Right lung (tissue), 2 donors: ENCODE measurements at regions not wholly inside any gene's neighbourhood (a gene's known extent, or its start where the extent isn't known, plus 50 kb on each side); places are given as distances from the start of the nearest gene placed in this dataset.
"Not testable (repeated sequence)": the region's sequence is repeated elsewhere in the genome, so short reads cannot be mapped to it uniquely, and the experiment has no call there.

Experiments
- DNase-seq, 2 donors: peaks; one replicate each; pipeline ENCODE4 v3.0.0-alpha.2; 2013

GRCh38 chr4:106524772-106525171 is 156.2 kb upstream of the GIMD1 start:
- DNase-seq = not testable (repeated sequence)

DNA sequence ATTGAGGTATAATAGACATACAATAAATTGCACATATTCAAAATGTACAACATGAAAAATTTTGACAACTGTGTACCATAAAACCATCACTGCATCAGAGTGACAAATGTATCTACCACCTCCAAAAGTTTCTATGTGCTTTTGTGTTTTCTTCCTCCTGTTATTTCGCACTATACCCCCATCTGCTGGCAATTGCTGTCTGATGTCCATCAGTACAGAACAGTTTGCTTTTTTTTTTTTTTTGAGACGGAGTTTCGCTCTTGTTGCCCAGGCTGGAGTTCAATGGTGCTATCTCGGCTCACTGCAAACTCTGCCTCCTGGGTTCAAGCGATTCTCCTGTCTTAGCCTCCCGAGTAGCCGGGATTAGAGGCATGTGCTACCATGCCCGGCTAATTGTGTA is 154.3 kb upstream of the GIMD1 start:
- no peak for DNase-seq

DNA sequence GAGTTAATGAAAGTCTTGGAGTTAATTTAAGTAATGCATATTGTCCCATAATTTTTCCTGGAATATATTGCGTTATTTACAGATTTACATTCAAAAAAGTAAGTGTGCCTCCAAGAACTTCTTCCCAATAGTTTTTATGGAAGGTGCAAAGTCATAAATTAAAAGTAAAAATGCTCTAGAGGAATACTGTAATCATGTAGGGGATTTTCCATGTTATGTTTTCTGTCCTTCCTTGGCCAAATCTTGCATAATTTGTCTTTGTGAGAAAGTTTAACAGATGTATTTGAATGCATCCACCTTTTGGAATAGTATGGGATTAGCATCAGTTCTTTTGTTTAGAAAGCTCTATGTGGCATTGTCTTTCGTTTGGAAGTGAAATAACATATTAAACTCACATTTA is 144.1 kb upstream of the GIMD1 start:
- no peak for DNase-seq

- no peak for DNase-seq
Observed at GRCh38 chr4:106507440-106507839, 138.9 kb upstream of the GIMD1 start.

GRCh38 chr4:106503116-106504050 is 134.8 kb upstream of the GIMD1 start:
- DNase-seq = no peak

GRCh38 chr4:106502106-106502699 is 133.6 kb upstream of the GIMD1 start:
- DNase-seq = peak; percentile 29 to 40

DNA sequence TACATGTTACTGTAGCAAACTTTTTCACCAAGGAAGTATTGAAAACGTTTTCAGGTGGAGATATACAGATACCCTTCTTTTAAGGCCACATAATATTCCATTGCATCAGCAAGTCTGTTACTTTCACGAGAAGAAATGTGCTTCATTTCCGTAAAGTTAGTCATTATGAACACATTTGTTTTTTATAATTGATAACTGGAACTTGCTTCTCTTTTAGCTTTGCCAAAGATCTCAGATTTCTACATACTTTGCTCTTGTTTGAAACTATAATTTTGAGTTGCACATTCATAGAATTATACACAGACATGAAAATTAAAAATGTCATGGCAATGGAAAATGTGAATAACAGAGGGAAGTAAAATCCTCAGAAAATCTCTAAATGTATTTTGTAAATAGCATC is 128.7 kb upstream of the GIMD1 start:
- no peak for DNase-seq

DNA sequence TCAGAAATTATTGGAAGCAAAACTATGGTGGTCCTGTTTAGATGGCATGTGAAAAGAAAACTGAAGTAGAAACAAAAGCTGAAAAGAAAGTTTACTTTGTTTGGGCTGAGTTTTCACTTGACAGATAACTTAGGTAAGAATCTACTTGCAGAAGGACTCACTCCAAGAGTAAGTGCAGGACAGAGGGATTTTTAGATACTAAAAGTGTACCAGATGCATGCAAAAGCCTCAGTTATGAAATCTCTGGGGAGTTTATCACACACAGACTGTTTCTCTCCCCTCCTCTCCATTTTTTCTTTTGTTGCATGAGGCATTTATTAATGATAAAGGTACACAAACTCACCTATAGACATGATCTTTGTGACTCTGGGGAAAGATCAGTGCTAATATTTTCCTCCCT is 127.5 kb upstream of the GIMD1 start:
- DNase-seq = no peak

DNA sequence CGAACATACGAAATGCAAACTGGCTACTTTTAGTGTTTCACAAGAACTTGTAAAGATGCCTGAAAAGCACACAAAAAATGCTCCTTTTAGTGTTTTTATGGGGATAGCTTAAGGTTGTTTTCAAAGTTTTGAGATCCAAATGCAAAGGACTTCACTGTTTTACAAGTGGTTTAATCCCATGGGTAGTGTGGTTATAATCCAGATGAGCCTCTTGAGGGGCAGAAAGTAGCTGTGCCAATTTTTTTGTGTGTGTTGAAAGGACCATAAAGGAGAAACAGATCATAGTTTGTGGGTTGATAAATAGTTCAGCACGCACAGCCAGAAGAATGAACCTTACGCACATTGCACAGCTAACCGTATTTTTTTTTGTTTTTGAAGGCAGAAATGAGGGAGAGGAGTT is 126.9 kb upstream of the GIMD1 start:
- no peak for DNase-seq

- no peak for DNase-seq
Observed at GRCh38 chr4:106494066-106494465, 125.5 kb upstream of the GIMD1 start.

DNA sequence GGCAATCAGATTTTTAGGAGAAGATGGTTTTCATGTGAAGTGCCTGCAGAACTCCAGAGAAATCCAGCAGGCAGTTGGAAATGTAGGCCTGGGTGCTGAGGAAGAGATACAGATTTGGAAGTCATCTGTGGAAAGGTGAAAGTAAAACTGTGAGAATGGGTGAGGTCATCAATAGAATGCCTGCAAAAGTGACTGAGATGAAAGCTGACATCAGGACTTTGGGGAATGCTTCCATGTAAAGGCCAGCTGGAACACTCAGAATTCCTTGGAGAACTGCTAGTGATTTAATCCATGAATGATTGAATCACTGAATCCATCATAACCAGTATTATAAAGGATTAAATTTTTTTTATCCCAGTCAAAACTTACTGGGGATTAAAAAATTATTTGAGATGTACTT is 124.5 kb upstream of the GIMD1 start:
- DNase-seq = no peak

GRCh38 chr4:106486533-106486932 is 118.0 kb upstream of the GIMD1 start:
- DNase-seq = no peak

- no peak for DNase-seq
Observed at GRCh38 chr4:106481801-106482200, 113.2 kb upstream of the GIMD1 start.

DNA sequence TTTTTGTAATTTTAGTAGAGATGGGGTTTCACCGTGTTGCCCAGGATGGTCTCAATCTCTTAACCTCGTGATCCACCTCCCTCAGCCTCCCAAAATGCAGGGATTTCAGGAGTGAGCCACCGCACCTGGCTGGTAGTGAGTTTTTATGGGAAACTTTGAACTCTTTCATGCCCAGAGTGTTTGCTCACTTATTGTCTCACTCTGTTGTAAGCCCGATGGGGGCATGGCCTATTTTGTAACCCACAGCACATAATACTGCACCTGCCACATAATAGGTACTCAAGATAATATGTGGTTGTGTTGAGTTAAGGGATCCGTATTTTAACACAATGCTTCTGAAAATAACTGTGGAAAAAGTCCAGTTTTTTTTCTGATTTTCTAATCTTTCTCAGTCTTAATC is 109.6 kb upstream of the GIMD1 start:
- DNase-seq = no peak

- no peak for DNase-seq
Observed at GRCh38 chr4:106476741-106477140, 108.2 kb upstream of the GIMD1 start.

- no peak for DNase-seq
Observed at GRCh38 chr4:106473515-106473914, 104.9 kb upstream of the GIMD1 start.

- DNase-seq = no peak
Observed at GRCh38 chr4:106471151-106471550, 102.6 kb upstream of the GIMD1 start.

DNA sequence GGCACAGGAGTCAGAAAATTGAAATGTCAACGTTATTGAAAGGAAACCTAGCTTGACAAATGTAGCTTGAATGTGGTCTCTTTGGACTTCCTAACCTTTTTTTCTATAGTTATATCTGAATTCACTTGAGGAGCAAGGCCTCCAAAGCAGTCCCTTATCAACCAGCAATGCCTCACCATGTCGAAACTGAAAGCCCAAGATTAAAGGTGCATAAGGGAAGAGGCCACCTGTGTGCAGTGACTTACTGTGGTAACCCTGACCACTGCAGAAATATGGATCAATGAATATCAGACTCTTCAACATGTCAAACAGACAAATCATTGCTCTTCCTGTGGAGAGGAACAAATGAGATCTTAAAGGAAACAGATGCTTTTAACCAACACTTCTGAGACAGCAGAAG is 95.0 kb upstream of the GIMD1 start:
- DNase-seq = no peak

GRCh38 chr4:106454581-106454980 is 86.0 kb upstream of the GIMD1 start:
- no peak for DNase-seq

DNA sequence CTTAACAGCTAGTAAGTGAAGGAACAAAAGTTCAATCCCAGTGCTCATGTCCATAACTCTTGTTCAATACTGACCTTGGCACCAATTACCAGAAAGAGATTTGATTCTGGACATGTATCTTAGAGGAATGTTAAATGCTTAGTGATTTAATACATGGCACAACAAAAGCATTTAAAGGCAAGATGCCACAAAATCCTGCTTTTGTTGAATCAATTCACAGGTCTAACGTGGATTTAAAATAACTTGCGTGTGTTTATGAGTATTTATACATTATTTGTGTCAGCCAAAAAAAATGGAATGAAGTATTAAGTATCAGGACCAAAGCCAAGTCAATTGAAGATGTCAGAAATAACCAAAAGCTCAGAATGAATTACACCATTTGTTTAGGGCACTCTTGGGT is 85.4 kb upstream of the GIMD1 start:
- no peak for DNase-seq

DNA sequence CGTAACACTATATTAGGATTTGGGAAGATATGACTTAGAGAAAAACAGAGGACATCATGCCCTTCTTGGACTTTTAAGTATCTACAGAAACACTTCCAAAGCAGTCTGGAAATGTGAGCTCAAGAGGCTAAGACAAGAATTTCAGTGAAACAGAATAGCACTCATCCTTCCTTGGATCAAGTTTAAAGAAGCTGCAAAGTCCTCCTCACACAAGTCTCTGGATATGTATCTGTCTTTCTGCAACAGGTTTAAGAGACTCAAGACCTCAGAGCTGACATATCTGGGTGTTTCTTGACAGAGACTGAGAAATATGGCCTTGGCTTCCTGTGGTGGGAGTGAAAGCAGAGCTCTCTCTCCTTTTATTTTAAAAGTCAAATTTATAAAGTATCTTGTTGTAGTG is 82.5 kb upstream of the GIMD1 start:
- DNase-seq = no peak

DNA sequence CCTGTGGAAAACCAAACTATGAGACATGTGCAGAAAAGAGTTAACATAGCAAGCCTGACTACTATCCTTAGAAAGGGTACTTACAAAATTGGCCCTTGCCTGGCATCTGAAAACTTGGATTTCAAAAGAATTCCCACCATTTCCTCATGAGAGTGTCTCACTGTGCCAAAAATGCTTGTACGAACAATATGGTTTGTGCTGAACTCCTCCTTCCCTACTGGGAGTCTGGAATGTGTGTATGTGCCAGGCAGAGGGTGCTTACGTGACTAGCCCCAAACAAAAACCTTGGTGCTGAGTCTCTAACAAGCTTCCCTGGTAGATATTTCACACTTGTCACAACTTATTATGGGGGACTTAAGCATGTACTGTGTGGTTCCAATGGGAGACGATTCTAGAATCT is 81.7 kb upstream of the GIMD1 start:
- no peak for DNase-seq

- DNase-seq = no peak
Observed at GRCh38 chr4:106444557-106444956, 76.0 kb upstream of the GIMD1 start.

DNA sequence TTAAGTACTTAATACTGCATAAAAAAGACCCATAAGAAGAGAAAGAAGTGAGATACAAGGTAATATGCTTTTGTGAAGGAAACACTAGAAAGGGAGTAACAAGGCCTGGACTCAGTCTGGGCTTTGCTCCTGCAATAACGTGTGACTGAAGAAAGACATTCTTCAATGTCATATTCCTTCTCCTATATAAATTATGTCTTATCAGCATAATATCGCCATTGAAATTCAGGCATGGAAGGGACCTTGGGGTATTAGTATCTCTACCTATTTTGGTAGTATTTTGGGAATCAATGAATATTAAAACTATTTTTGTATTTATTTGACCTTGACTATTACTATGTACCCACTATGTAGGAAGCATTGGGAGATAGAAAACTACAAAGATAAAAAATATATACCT is 62.2 kb upstream of the GIMD1 start:
- no peak for DNase-seq
